ENCODE measurements at regions not wholly inside any gene's neighbourhood (a gene's known extent, or its start where the extent isn't known, plus 50 kb on each side); places are given as distances from the start of the nearest gene placed in this dataset.

DNA sequence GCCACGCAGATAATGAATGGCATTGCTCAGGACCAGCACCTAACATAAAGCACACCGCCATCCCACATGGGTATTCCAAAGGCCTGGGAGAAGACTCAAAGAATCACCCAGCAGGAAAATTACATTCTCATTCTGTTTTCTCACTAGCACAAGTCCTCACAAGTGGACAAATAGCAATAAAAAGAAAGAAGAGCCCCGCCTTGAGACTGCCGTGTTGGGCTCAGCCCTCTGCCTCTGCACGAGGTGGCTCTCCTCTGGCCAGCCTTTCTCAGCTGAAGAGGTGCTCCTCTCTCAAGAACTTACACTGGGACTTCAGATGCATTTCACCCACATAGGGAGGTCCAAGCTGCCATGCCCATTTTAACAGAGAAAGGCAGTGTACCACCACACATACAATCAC lies 207.5 kb downstream of the SPTSSA start:
- DNase-seq, result no peak
- peaks cover 8% of the 10 kb centered on the region for H3K27me3 Mint-ChIP-seq
- H3K4me1 Mint-ChIP-seq (ENCODE audit: low read depth), result no peaks in the 10 kb centered on the region
- no peaks in the 10 kb centered on the region for H3K36me3 Mint-ChIP-seq (ENCODE audit: low read depth)
- H3K27ac Mint-ChIP-seq, result no peak overlapping the region
- no peak overlapping the region for H3K4me3 Mint-ChIP-seq
- H3K9me3 Mint-ChIP-seq, result no peaks in the 10 kb centered on the region

GRCh38 chr14:34254031-34254430 lies 208.0 kb downstream of the SPTSSA start:
- Mint-ChIP-seq H3K4me3 (no peak overlapping the region), H3K27me3 (peaks cover 8% of the 10 kb centered on the region), H3K27ac (no peak overlapping the region), H3K36me3 (ENCODE audit: low read depth) (no peaks in the 10 kb centered on the region), H3K9me3 (no peaks in the 10 kb centered on the region), H3K4me1 (ENCODE audit: low read depth) (no peaks in the 10 kb centered on the region)
- DNase-seq, result no peak

DNA sequence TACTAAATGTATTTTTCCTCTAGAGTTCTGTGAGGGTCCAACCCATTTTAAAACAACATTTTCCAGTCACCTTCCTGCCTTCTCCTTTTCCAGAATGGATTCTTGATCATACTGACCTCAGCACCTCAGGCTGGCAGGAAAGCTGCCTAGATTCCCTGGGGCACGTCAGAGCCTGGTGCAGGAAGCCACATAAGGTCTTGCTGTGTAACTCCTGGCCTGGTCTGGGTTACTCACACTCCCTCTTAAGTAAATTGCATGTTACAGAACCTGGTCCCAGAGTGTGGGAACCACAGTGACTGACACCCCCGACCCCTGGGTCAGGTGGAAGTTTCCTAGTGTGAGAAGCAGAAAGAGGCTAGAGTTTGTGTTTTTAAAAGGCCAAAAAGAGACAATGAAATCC lies 209.8 kb downstream of the SPTSSA start:
- Mint-ChIP-seq H3K27me3 (peaks cover 6% of the 10 kb centered on the region), H3K36me3 (ENCODE audit: low read depth) (no peaks in the 10 kb centered on the region), H3K4me3 (no peak overlapping the region), H3K4me1 (ENCODE audit: low read depth) (no peaks in the 10 kb centered on the region), H3K9me3 (no peaks in the 10 kb centered on the region), H3K27ac (no peak overlapping the region)
- no peak for DNase-seq

DNA sequence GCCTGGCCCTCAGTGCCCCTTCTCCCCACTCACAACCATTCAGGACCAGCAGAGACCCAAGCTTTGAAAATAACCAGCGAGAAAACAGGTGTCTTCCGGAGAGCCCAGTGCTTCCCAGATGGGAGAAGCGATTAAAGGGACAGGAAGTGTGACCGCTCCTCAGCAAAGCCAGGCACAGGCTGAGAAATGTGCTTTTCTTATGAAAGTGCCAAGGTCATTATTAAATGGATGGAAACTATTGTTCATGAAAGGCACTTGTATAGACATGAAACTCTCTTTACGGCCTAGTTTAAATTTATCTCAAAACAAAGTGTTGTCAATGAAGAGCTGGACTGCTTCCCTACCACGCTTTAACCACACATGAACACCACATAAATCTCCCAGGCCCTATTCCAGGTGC lies 210.4 kb downstream of the SPTSSA start:
- H3K4me3 Mint-ChIP-seq, result no peak overlapping the region
- DNase-seq, result no peak
- no peaks in the 10 kb centered on the region for H3K4me1 Mint-ChIP-seq (ENCODE audit: low read depth)
- no peak overlapping the region for H3K27ac Mint-ChIP-seq
- H3K27me3 Mint-ChIP-seq, result peaks cover 6% of the 10 kb centered on the region
- H3K36me3 Mint-ChIP-seq (ENCODE audit: low read depth), result no peaks in the 10 kb centered on the region
- no peaks in the 10 kb centered on the region for H3K9me3 Mint-ChIP-seq

DNA sequence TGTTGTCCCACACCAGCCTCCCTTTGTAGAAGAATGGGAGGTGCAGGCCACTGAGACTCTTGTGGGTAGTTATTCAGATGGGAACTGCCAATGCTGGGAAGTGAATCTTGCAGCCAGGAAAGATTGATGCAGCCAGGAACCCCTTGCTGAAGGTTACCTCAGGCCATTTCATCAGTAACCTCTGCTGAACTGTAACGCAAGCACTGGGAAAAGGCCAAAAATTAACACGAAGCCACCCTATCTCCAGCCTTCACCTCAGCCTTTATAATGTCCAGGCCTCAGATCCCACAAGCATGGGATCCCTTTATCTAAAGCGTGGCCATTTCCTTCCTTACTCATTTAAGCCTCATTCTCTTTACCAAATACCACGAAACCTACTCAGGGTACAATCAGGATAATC lies 211.1 kb downstream of the SPTSSA start:
- no peaks in the 10 kb centered on the region for H3K4me1 Mint-ChIP-seq (ENCODE audit: low read depth)
- no peaks in the 10 kb centered on the region for H3K9me3 Mint-ChIP-seq
- H3K36me3 Mint-ChIP-seq (ENCODE audit: low read depth), result no peaks in the 10 kb centered on the region
- H3K27ac Mint-ChIP-seq, result no peak overlapping the region
- no peak for DNase-seq
- peaks cover 6% of the 10 kb centered on the region for H3K27me3 Mint-ChIP-seq
- H3K4me3 Mint-ChIP-seq, result no peak overlapping the region

- Mint-ChIP-seq H3K27me3 (peaks cover 13% of the 10 kb centered on the region), H3K27ac (no peak overlapping the region), H3K4me3 (no peak overlapping the region), H3K36me3 (ENCODE audit: low read depth) (no peaks in the 10 kb centered on the region), H3K9me3 (no peaks in the 10 kb centered on the region), H3K4me1 (ENCODE audit: low read depth) (no peaks in the 10 kb centered on the region)
- no peak for DNase-seq
Observed at GRCh38 chr14:34247605-34248004, 214.4 kb downstream of the SPTSSA start.

DNA sequence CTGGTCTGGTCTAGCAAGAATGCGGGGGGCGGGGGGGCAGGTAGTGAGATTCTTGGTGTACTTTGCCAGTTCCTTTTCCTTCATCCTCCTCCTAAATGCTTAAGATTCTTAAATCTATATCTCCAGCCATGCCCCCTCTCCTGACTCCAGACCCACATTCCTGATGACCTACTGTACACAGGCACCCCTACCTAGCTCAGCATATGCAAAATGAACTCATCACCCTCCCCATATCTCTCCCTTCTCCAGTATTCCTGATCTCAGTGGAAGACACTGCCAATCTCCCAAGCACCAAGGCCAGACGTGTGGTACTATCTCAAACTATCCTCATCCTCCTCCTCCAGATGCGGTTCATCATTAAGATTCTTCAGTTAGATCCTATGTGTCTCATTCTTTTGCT lies 215.8 kb downstream of the SPTSSA start:
- DNase-seq, result no peak
- no peak overlapping the region for H3K27ac Mint-ChIP-seq
- no peak overlapping the region for H3K4me3 Mint-ChIP-seq
- H3K9me3 Mint-ChIP-seq, result no peaks in the 10 kb centered on the region
- no peaks in the 10 kb centered on the region for H3K4me1 Mint-ChIP-seq (ENCODE audit: low read depth)
- H3K27me3 Mint-ChIP-seq, result peaks cover 17% of the 10 kb centered on the region
- H3K36me3 Mint-ChIP-seq (ENCODE audit: low read depth), result no peaks in the 10 kb centered on the region

DNA sequence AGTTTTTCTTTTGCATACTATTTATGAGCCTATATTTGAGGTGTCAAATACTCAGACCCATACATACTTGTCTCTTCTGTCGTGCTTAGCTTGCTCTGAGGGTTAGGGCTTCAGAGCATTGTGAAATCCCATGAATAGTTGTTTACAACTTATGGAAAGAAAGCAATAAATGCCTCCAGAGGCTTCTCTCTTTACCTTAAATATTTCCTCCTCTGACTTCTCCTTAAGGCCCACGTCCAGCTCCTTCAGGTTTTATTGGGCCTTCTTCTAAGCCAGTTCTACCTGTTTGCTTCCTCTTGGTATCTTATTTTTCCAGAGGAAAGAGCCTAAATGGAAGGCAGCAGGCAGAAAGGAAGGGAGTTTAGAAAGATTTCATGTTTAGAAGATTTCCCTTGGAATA lies 218.6 kb downstream of the SPTSSA start:
- no peaks in the 10 kb centered on the region for H3K9me3 Mint-ChIP-seq

DNA sequence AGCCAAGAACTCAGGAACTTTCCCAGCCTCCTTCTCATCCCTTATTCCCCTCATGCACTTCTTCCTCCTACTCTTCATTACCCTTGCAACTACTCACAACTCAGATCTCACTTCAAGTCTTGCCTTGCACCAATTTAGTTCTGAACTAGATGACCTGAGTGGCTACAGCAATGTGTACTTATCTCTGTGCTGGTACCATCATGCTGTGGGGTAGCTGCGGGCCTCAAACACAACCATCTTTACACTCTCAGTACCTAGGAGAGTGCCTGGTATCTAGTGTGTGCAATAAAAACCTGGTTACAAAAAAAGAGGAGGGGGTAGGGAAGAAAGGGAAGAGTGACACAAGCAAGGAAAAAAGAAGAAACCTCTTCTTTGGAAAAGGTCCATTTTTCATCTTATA lies 219.0 kb downstream of the SPTSSA start:
- H3K4me3 Mint-ChIP-seq, result no peak overlapping the region
- no peaks in the 10 kb centered on the region for H3K4me1 Mint-ChIP-seq (ENCODE audit: low read depth)
- peaks cover 24% of the 10 kb centered on the region for H3K27me3 Mint-ChIP-seq
- no peaks in the 10 kb centered on the region for H3K9me3 Mint-ChIP-seq
- no peak for DNase-seq
- H3K36me3 Mint-ChIP-seq (ENCODE audit: low read depth), result no peaks in the 10 kb centered on the region
- H3K27ac Mint-ChIP-seq, result no peak overlapping the region

More for the DNA sequence above, 218.6 kb downstream of the SPTSSA start:
- DNase-seq, result no peak
- no peaks in the 10 kb centered on the region for H3K4me1 Mint-ChIP-seq (ENCODE audit: low read depth)
- H3K4me3 Mint-ChIP-seq, result no peak overlapping the region
- H3K27ac Mint-ChIP-seq, result no peak overlapping the region
- H3K27me3 Mint-ChIP-seq, result peaks cover 21% of the 10 kb centered on the region
- H3K36me3 Mint-ChIP-seq (ENCODE audit: low read depth), result no peaks in the 10 kb centered on the region

- H3K27ac Mint-ChIP-seq, result no peak overlapping the region
- H3K4me1 Mint-ChIP-seq (ENCODE audit: low read depth), result no peaks in the 10 kb centered on the region
- DNase-seq, result no peak
- no peaks in the 10 kb centered on the region for H3K36me3 Mint-ChIP-seq (ENCODE audit: low read depth)
- H3K27me3 Mint-ChIP-seq, result peaks cover 24% of the 10 kb centered on the region
- no peak overlapping the region for H3K4me3 Mint-ChIP-seq
- H3K9me3 Mint-ChIP-seq, result no peaks in the 10 kb centered on the region
Observed at GRCh38 chr14:34241185-34241711, 220.8 kb downstream of the SPTSSA start.

- Mint-ChIP-seq H3K9me3 (no peaks in the 10 kb centered on the region), H3K4me1 (ENCODE audit: low read depth) (no peaks in the 10 kb centered on the region), H3K4me3 (no peak overlapping the region), H3K36me3 (ENCODE audit: low read depth) (no peaks in the 10 kb centered on the region), H3K27ac (no peak overlapping the region), H3K27me3 (peaks cover 17% of the 10 kb centered on the region)
- DNase-seq, result no peak
Observed at GRCh38 chr14:34238610-34239009, 223.4 kb downstream of the SPTSSA start.

GRCh38 chr14:34237677-34238076 lies 224.4 kb downstream of the SPTSSA start:
- H3K9me3 Mint-ChIP-seq, result no peaks in the 10 kb centered on the region
- no peak overlapping the region for H3K27ac Mint-ChIP-seq
- DNase-seq, result no peak
- no peaks in the 10 kb centered on the region for H3K36me3 Mint-ChIP-seq (ENCODE audit: low read depth)
- peaks cover 17% of the 10 kb centered on the region for H3K27me3 Mint-ChIP-seq
- H3K4me3 Mint-ChIP-seq, result no peak overlapping the region
- H3K4me1 Mint-ChIP-seq (ENCODE audit: low read depth), result no peaks in the 10 kb centered on the region

GRCh38 chr14:34237081-34237480 lies 225.0 kb downstream of the SPTSSA start:
- no peak overlapping the region for H3K4me3 Mint-ChIP-seq
- no peak overlapping the region for H3K27ac Mint-ChIP-seq
- no peaks in the 10 kb centered on the region for H3K4me1 Mint-ChIP-seq (ENCODE audit: low read depth)
- no peaks in the 10 kb centered on the region for H3K9me3 Mint-ChIP-seq
- no peak for DNase-seq
- no peaks in the 10 kb centered on the region for H3K36me3 Mint-ChIP-seq (ENCODE audit: low read depth)
- peaks cover 17% of the 10 kb centered on the region for H3K27me3 Mint-ChIP-seq

DNA sequence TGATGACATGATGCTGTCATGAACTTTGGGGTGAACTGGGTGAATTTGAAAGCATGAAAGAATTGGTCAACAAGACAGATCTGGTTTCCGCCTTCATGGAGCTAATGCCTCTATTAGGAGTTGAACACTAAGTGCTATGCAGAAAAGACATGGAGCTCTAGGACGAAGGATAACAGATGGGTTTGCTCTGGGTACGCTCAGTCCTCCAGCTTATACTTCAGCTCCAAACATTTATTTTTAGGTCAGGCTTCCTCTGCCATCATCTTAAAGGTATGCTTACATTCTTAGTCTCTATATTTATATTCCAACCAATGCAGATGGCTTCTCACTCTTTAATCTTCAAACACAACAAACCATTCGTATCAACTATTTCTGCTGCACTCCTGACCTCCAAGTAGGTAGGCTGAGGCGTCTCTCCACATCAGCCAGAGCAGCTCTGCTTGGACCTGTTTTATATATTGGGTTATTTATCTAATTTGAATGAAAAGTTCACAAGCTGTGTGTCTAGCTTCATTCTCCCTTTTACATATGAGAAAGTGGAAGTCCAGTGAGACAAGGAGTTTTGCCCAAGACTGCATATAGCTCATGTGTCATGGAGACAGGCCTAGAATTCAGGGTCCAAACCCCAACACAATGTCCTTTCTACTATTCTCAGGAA lies 226.3 kb downstream of the SPTSSA start:
- H3K27ac Mint-ChIP-seq, result no peak overlapping the region
- H3K36me3 Mint-ChIP-seq (ENCODE audit: low read depth), result no peaks in the 10 kb centered on the region
- no peaks in the 10 kb centered on the region for H3K4me1 Mint-ChIP-seq (ENCODE audit: low read depth)
- no peaks in the 10 kb centered on the region for H3K9me3 Mint-ChIP-seq
- H3K27me3 Mint-ChIP-seq, result peaks cover 8% of the 10 kb centered on the region
- no peak for DNase-seq
- H3K4me3 Mint-ChIP-seq, result no peak overlapping the region

GRCh38 chr14:34234258-34234657 lies 227.8 kb downstream of the SPTSSA start:
- H3K4me3 Mint-ChIP-seq, result no peak overlapping the region
- no peaks in the 10 kb centered on the region for H3K9me3 Mint-ChIP-seq
- H3K4me1 Mint-ChIP-seq (ENCODE audit: low read depth), result no peaks in the 10 kb centered on the region
- DNase-seq, result no peak
- H3K27me3 Mint-ChIP-seq, result peaks cover 6% of the 10 kb centered on the region
- no peaks in the 10 kb centered on the region for H3K36me3 Mint-ChIP-seq (ENCODE audit: low read depth)
- H3K27ac Mint-ChIP-seq, result no peak overlapping the region

DNA sequence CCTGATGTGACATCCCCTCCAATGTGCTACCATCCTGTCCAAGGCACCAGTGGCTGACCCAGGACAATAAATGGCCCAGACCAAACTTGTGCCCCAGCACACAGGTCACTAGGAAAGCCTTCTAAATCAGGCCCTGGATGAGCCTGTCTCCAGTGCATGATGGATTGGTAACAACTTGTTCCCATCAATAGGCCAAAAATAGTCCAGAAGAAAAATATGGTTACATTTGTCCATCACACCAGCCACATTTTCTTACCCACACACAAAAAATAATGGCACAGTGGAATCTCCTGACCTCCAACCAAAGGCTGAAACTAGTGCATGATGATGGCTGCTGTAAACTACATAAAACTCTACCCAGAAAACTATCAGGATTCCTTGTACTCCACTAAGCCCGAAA lies 228.4 kb downstream of the SPTSSA start:
- Mint-ChIP-seq H3K4me3 (no peak overlapping the region), H3K4me1 (ENCODE audit: low read depth) (no peaks in the 10 kb centered on the region), H3K27me3 (peaks cover 5% of the 10 kb centered on the region), H3K9me3 (no peaks in the 10 kb centered on the region), H3K36me3 (ENCODE audit: low read depth) (no peaks in the 10 kb centered on the region), H3K27ac (no peak overlapping the region)
- no peak for DNase-seq

Measured in activated T-cell treated with anti-CD3 and anti-CD28 coated beads, Interleukin-2, amount 50 U/mL, for 24 hours (primary cell).